ENCODE measurements at regions not wholly inside any gene's neighbourhood (a gene's known extent, or its start where the extent isn't known, plus 50 kb on each side); places are given as distances from the start of the nearest gene placed in this dataset.

DNA sequence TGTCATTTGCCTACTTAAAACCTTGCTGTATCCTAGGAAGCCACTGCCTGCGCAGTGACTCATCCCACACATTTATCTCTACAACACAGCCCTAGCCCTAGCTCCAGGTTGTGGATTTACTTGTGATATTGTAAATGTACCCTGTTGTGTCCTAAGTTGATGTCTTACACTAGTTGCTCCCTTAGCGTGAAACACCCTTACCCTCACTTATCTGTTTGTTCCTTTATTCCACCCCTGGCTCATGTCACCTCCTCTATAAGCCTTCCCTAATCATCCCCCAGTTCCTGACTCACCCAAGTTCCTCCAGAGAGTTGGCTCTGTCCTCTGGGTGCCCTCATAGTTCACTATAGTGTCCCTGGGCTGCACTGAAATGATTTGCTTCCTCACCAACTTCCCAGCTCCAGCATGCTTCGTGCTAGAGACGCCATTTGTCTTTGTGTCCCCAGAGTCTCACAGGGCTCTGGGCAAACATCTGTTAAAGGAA is 431.8 kb upstream of the FAT3 start:
- Histone ChIP-seq H3K36me3 (no peaks in the 10 kb centered on the region), H3K4me3 (no peak overlapping the region), H3K9me3 (no peaks in the 10 kb centered on the region), H3K4me1 (peaks cover 0 to 23% (median 5%) of the 10 kb centered on the region in 4 donors), H3K27ac (no peak overlapping the region), H3K27me3 (no peaks in the 10 kb centered on the region)
- DNase-seq (no peak), ATAC-seq (no peak)
- intact Hi-C loops (cut with DNase I), result no loop called here
- TF ChIP-seq POLR2A (IDR thresholded peaks at IDR 0.05), result no peak
- TF ChIP-seq, protein P1, sequence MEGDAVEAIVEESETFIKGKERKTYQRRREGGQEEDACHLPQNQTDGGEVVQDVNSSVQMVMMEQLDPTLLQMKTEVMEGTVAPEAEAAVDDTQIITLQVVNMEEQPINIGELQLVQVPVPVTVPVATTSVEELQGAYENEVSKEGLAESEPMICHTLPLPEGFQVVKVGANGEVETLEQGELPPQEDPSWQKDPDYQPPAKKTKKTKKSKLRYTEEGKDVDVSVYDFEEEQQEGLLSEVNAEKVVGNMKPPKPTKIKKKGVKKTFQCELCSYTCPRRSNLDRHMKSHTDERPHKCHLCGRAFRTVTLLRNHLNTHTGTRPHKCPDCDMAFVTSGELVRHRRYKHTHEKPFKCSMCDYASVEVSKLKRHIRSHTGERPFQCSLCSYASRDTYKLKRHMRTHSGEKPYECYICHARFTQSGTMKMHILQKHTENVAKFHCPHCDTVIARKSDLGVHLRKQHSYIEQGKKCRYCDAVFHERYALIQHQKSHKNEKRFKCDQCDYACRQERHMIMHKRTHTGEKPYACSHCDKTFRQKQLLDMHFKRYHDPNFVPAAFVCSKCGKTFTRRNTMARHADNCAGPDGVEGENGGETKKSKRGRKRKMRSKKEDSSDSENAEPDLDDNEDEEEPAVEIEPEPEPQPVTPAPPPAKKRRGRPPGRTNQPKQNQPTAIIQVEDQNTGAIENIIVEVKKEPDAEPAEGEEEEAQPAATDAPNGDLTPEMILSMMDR (IDR thresholded peaks at IDR 0.05), result no peak
- WGBS (ENCODE audit: insufficient coverage, low coverage, low lambda C conversion rate, missing lambda C conversion rate), result 86% methylated on average over 3 of the region's 4 CpGs

DNA sequence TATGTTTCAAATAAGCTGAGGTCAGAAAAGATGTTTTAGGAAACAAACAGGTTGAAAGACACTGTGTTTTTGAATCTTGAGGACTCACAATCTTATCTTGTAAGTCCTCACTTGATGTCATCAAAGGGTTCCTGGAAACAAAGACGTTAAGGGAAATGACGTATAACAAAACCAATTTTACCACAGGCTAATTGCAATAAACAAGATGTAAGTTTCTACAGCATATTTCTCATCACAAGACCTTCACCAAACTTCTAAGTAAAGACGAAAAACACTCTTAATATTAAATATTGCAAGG is 433.5 kb upstream of the FAT3 start:
- no peaks in the 10 kb centered on the region for H3K9me3 ChIP-seq
- H3K4me3 ChIP-seq, result no peak overlapping the region
- no peak overlapping the region for H3K27ac ChIP-seq
- H3K36me3 ChIP-seq, result no peaks in the 10 kb centered on the region
- intact Hi-C loops (cut with DNase I), result no loop called here
- TF ChIP-seq, protein P1 (IDR thresholded peaks at IDR 0.05), result no peak
- TF ChIP-seq POLR2A (IDR thresholded peaks at IDR 0.05), result no peak
- DNase-seq, result no peak
- 57% methylated on average over 3 of the region's 3 CpGs for WGBS (ENCODE audit: insufficient coverage, low coverage, low lambda C conversion rate, missing lambda C conversion rate)
- no peaks in the 10 kb centered on the region for H3K27me3 ChIP-seq
- no peak for ATAC-seq
- H3K4me1 ChIP-seq, result peaks cover 0 to 10% (median 4%) of the 10 kb centered on the region in 4 donors

DNA sequence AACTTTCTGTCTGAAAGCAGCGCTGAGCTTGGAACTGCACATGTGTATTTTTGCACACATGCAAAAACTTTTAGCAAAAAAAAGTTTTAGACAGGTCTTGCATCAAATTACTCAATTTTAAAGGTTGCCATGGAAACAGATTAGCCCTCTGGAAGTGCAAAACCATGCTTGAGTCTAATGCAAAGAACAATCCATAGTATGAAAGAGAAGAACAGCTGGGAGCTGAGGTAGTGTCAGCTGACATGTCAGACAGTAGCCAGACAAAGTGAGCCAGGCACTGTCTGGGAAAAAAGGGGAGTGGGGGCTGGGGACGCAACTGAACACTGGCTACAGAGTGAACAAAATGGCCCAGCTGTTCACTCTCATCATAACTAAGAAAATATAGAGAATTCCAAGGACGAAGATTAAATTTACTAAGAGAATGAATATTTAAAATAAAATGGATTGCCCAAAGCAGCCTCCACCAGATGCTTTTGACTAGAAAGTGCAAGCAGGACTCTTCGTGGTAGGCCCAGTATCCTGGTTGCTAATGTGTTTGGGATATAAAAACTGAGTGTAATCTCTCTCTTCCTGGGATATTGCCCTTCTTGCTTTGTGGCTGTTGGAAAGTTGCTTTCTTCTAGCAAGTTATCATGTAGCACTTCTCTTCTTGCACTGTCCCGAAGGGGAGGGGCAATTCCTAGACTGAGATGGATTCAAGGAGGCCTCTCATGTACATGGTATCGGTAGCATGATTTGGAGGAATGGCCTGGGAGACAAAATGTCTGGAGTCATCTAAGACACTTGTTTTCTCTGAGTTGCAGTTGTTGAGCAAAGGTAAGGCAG is 434.1 kb upstream of the FAT3 start:
- DNase-seq (no peak), ATAC-seq (no peak)
- no peak for TF ChIP-seq POLR2A (IDR thresholded peaks at IDR 0.05)
- TF ChIP-seq, protein P1 (IDR thresholded peaks at IDR 0.05), result no peak
- intact Hi-C loops (cut with DNase I), result no loop called here
- 71% methylated on average over 5 of the region's 6 CpGs for WGBS (ENCODE audit: insufficient coverage, low coverage, low lambda C conversion rate, missing lambda C conversion rate)
- H3K4me1 ChIP-seq, result peaks cover 0 to 10% (median 1%) of the 10 kb centered on the region in 4 donors
- H3K27me3 ChIP-seq, result no peaks in the 10 kb centered on the region
- H3K9me3 ChIP-seq, result no peaks in the 10 kb centered on the region
- no peak overlapping the region for H3K4me3 ChIP-seq
- no peak overlapping the region for H3K27ac ChIP-seq
- H3K36me3 ChIP-seq, result no peaks in the 10 kb centered on the region

DNA sequence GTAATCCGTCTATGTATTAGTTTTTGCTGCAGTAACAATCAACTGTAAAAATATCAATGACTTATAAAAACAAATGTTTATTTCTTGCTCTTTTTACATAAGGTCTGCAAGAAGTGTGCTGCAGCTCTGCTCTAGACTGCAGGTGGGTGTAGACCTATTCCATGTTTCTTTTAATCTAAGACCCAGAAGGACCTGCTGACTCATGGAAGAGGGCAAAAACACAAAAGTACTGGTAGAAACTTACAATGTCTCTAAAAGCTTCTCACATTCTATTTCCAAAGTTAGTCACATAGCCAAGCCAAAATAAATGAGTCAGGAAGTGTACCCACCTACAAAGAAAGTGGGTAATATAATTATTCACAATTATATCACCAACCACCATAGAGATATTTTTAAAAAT is 435.9 kb upstream of the FAT3 start:
- H3K4me3 ChIP-seq, result no peak overlapping the region
- no peaks in the 10 kb centered on the region for H3K4me1 ChIP-seq
- no peak for TF ChIP-seq POLR2A (IDR thresholded peaks at IDR 0.05)
- TF ChIP-seq, protein P1 (IDR thresholded peaks at IDR 0.05), result no peak
- ATAC-seq (no peak), DNase-seq (no peak)
- no peaks in the 10 kb centered on the region for H3K9me3 ChIP-seq
- intact Hi-C loops (cut with DNase I), result no loop called here
- no peaks in the 10 kb centered on the region for H3K36me3 ChIP-seq
- 85% methylated on average over 1 of the region's 1 CpG for WGBS (ENCODE audit: insufficient coverage, low coverage, low lambda C conversion rate, missing lambda C conversion rate)
- no peak overlapping the region for H3K27ac ChIP-seq
- H3K27me3 ChIP-seq, result no peaks in the 10 kb centered on the region
